GM21528 (cell line): ENCODE measurements at regions not wholly inside any gene's neighbourhood (a gene's known extent, or its start where the extent isn't known, plus 50 kb on each side); places are given as distances from the start of the nearest gene placed in this dataset.
"Not testable (repeated sequence)": the region's sequence is repeated elsewhere in the genome, so short reads cannot be mapped to it uniquely, and the experiment has no call there.

ENCODE experiments used
- ATAC-seq: cut with Tn5 transposase; IDR thresholded peaks from one replicate; pipeline ENCODE4 v1.9.1; 2021; ENCODE audit warnings: mild to moderate bottlenecking, moderate library complexity; ENCODE audit not compliant: unreplicated experiment, low FRiP score

DNA sequence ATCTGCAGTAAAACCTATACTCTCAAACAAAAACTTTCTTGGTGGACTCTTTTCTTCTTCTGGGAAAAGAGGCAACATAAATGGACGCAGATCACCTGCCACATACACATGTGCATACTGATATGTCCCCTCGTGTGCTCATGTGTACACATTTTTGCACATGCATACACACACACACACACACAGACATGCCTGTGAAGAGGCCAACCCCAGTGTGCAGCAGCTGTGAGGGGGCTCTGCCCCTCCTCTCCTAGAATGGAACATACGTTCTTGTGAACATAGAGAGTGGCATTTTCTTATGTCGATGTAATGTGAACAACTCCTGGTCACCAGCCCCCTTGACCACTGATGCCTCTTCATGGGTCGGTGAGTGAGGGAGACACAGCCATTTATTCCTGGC lies 188.9 kb upstream of the PLGLB2 start:
- not testable (repeated sequence) for ATAC-seq

DNA sequence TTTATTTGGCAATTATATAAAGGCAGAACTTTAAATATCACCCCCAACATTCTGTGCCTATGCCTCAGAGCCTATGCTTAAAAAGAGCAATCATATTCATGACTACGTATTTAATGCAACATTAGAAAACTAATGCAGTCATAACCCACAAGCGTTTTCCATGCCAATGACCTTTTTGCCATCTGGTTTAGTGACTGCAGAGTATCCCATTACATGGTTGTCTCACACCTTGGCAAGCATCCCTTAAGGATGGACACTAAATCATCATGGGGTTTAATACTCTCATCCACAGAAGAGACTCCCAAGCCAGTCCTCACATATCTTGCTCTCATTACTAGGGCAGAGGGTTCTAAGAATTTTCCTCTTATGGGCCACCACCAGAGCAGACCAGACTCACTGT lies 188.2 kb upstream of the PLGLB2 start:
- not testable (repeated sequence) for ATAC-seq

DNA sequence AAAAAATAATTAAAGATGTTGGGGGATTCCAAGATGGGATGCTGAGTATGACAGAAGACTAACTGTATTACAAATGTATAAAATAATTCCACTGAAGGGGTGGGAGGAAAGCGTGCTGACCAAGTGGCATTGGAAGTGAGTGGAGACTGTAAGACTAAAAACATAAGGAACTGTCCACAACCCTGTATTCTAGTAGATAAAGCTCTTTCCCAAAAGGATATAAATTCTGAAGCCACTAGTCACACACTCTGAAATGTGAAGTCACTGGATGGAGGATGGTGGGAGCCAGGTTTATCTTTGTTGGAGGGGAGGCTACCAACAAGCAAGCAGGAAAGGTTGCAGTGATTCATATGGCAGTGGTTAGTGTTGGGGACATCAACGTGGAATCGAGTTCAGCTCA lies 182.8 kb upstream of the PLGLB2 start:
- not testable (repeated sequence) for ATAC-seq

DNA sequence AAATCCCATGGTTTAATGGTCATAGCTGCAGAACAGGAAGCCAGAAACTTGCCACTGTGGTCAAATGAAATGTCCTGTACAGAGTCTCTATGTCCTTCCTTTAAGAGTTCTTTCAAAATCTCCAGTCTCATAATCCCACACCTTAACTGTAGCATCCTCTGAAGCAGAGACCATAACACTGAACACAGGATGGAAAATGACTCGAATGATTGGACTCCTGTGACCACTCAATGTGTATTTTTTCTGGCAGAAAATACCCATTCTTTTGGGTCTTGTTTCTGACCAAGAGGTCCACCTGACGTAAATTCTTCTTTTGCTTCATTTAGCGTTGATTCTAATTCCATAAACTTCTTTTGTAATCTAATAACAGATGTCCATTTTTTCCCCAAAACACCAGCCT lies 181.4 kb upstream of the PLGLB2 start:
- not testable (repeated sequence) for ATAC-seq

DNA sequence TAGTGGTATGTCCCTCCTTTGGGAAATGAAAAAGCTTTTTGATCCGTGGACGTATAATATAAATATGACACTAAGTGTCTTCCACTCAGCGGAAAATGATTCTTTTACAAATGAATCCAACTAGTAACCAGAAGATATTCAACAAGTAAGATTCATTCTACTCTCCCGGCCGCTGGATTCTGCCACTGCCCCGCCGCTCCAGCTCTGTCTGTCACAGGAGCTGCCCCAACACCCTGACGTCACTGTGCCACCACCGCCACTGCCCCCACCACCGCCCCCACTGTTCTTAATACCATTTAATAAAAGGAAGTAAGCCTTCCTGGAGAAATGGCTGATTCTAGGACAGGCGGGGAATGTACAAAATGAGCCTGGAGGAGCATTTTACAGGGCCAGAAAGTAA lies 180.8 kb upstream of the PLGLB2 start:
- not testable (repeated sequence) for ATAC-seq

DNA sequence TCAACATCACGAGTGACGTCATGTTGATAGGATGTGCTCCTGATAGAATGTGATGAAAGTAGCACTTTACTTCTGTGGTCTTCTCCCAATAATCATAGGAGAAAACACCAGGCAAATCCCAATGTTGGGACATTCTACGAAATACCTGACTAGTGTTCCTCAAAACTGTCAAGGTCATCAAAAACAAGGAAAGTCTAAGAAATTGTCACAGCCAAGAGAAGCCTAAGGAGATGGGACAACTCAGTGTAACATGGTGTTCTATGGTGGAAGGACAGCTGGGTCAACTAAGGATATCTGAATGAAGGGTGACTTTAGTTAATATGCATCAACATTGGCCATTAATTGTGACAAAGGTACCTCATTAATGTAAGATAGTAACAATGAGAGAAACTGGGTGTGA lies 180.0 kb upstream of the PLGLB2 start:
- ATAC-seq, result not testable (repeated sequence)

DNA sequence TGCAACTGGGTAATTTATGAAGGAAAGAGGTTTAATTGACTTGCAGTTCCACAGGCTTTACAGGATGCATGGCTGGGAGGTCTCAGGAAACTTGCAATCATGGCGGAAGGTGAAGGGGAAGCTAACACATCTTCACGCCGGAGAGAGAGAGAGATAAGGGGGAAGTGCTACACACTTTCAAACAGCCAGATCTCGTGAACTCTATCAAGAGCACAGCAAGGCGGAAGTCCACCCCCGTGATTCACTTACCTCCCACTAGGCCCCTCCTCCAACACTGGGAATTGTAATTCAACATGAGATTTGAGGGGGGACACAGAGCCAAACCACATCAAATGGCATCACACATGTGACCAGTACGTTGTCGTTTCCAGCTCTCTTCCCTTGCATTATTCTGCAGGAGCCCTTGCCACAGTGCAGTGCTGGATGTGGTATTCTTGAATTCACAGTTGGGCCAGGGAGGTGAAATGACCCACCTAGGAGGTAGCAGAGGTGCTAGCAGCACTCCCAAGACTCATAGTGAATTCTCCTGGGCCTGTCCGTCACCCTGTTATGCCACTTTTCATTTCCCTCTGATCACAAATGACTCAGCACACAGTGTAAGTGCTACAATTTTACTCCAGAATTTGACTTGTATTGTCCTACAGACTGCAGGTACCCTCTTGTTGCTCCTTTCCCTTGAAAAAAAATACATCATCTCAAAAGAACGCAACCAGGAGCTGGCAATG lies 179.2 kb upstream of the PLGLB2 start:
- not testable (repeated sequence) for ATAC-seq

DNA sequence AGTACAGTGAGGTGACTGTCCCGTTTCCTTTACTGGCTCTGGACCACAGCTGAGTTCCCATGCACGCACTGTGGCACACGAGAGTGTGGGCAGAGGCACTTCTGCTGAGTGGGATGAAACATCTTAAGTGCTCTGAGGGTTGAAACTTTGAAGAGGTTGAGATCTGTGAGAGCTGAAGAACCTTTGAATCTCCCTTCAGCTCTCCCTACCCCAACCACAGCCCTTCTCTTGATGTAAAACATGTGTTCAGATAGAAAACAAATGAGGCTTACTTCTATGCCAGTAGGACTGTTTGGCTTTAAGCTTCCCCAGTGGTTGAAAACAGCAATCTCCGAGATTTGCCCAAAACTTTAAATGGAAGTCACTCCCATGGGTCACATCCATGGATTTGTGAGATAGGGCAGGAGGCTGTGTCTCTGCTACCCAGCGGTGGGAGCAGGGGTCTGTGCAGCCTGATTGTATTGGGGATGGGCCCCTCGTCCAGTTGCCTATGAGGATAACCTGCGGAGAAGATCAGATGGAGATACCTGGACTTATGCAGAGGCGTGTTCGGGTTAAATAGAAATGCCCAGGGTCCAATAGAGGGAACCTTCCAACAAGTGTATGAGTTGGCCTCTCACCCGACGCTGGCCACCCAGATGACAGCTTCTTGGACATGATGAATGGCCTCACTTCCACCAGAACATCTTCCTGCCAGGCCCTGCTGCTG lies 178.0 kb upstream of the PLGLB2 start:
- ATAC-seq, result not testable (repeated sequence)

DNA sequence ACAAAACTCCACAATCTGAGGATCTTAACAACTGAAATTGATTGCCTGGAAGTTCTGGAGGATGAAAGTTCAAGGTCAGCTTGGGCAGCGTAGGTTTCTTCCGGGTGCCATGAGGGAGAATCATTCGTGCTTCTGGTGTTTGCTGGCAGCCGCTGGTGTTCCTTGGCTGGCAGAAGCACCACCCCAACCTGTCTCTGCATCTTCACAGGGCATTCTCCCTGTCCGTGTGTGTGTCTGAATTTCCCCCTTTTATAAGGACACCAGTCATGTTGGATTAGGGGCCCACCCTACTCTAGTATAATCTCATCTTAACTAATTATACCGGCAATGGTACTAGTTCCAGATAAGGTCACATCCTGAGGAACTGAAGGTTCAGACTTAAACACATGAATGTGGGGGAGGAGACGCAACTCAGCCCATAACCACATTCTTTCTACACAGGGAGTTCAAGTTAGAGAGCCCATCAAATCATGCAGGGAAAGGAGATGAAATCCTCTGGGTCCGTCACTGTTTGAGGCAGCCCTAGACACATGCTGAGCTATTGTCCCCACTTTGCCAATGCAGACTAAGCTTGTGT lies 175.9 kb upstream of the PLGLB2 start:
- ATAC-seq, result not testable (repeated sequence)

DNA sequence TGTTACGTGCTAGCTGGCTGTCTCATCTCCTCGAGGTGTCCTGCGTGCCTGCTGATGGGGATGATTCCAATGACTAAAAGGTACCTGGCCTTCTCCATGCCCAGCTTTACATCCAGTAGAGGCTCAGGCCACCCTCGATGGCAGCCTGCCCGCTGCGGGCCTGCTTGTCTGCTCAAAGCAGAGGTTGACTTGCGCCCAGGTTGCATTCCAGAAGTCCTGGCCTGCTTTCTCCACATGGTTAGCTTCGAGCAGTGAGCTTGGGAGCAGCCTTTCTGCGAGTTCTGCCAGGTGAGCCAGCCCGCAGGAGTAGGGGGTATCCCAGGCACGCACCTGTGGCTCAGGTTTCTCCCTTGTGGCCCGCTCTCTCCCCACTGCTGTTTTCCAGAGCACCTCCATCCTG lies 175.0 kb upstream of the PLGLB2 start:
- not testable (repeated sequence) for ATAC-seq

DNA sequence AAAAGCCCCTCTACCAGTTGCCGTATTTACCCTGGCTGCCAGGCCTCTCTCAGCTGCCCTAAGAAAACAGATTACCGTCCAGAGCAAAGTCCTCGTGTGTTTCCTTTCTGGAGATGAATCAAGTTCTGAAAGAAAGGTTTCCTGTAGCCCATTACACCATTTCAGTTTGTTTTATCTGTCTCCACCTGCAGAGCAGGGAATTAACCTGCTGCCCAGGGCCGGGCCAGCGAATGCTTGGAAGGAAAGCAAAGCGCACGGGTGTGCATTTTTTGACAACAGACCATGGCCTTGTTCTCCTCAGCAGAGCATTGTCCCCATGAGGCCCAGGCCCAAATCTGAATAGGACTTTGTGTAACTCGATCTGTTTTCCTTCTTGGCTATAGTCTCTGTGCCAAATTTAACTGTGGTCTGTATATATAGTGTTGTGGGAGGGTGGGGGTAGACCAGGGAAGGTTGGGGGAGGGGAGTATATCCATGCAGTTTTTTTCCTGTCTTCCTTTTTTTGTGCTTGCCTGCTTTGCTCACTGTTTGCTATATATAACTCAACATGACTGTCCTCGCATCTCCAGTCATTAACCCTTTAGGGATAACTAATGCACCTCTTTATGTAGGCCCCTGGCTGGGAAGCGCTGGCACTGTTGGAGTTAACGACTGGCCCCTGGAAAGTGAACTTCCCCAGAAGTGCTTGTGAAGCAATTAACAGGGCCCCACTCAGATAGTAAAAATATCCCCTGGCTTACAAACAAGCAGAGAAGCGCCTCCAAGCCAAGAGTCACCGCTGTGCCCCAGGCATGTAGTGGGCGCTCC lies 174.3 kb upstream of the PLGLB2 start:
- ATAC-seq, result not testable (repeated sequence)

DNA sequence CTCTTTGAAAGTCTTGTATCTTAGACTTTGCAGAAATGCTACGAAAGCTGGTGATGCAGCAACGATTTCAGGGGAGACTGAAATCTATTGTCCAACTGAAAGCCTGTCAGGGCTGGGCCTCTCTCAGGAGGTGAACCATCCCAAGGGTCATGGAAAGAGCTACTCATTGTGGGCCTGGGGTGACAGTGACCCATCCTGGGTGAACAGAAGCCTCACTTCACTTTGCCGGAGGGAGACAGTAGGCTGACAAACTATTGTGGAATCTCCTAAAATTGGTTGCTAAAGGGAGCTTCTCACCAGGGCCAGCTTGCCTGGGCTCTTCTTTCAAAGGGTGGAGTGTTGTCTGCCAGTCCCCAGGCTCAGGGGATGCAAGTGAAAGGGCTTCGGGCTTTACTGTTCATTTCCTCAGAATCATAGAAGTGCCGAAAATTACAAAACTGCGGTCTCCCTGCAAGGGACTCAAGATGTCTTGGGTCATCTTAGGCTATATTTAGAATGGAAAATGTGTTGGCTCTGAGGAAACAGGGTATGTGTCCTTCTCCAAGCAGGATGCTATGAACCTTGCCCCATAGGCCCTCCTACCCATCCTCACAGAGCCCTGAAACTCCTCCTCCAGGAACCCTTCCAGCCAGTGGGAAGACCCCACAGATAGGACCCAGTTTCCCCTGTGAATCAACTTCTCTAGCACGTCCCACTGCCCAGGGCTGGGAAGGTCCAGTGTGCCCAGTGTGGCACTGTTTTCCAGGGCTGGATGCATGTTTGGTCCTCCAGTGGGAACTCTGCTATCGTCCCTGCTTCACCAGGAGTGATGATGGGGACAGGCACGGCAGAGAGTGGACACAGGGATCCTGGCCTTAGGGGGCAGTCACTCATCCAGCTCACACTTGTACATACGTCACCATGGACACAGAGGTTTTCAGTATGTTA lies 173.4 kb upstream of the PLGLB2 start:
- ATAC-seq, result not testable (repeated sequence)

DNA sequence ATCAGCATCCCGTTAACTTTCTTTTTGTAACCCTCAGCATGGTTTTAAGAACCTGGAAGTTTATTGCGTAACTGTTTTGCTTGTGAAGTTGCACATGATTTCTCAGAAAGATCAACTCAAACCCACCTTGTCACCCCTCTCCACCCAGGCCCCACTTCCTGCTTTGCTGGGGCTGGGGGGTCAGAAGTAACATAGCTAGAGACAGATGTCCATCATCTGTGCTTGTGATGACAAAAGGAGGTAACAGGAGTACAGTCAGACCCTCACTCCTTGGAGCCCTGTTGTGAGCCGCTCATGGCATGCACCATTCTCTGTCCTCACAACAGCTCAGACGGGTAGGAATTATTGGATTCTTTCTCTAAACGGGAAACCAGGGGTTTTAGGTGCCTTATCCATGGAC lies 172.7 kb upstream of the PLGLB2 start:
- not testable (repeated sequence) for ATAC-seq

DNA sequence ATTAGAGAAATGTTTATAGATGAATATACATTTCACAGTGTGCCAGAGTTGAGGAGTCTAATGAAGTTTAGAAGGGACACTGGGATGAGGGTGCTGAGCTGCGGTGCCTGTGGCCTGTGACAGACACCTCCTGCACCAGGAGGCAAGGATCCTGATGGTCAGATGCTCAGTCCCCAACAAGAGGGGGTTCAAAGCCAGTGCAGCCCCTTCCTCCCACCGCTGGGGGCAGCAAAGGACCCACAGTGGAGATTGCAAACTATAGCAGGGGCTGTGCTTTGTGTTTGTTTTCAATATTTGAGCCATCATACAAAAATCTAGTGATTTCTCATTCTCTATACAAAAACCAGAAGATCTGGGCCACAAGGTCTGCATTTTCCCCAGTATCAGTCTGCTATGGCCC lies 170.5 kb upstream of the PLGLB2 start:
- not testable (repeated sequence) for ATAC-seq

DNA sequence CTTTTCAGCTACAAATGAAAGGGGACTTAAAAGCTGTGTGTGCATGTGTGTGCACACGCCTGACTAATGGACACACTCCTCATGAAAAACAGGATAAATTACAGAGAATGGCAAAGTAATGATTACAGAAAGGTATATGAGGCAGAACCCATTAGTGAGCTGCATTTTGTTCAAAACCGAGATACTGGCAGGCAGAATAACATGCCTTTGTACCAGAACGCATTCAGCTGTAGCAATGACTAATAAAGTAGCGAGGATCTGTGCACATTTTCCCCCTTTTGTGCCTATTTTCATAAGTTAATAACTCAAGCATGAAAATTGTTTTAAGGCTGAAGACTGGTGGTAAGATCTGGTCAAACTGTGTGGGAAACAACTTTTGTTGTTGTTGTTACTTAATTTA lies 165.7 kb upstream of the PLGLB2 start:
- ATAC-seq, result not testable (repeated sequence)

DNA sequence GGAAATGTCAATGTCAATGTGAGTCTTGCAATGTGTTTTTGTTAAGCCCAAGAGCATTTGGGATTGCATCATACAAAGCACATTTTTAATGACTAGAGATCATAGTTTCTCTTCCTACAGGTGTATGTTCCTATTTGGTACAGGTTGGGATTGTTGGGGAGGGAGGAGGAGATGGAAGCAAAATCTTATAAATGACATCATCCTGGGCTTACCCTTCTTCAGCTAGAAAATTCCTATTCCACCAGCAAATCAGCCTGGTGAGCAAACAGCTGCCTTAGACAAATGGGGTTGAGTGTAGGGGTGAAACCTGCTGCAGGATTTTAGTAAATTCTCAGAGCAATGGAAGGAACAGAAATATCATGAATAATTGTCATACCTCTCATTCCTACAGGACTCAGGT lies 165.3 kb upstream of the PLGLB2 start:
- not testable (repeated sequence) for ATAC-seq

DNA sequence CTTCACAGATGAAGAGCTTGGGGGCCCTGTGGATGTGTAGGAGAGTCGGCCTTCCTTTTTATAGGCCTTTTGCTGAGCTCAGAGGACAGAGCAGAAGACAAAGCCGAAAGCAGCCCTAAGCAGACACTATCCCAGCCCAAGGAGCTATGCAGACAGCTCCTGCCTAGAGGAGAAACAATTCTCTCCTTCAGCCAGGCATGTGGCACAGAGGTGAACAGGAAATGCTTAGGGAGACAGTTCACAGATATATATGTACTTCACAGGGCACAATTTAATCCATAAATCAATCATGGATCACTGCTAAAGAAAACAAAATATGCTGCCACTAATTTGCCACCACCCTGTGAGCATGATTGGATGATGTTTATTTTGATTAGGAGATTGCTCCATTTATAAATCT lies 164.5 kb upstream of the PLGLB2 start:
- ATAC-seq, result not testable (repeated sequence)

DNA sequence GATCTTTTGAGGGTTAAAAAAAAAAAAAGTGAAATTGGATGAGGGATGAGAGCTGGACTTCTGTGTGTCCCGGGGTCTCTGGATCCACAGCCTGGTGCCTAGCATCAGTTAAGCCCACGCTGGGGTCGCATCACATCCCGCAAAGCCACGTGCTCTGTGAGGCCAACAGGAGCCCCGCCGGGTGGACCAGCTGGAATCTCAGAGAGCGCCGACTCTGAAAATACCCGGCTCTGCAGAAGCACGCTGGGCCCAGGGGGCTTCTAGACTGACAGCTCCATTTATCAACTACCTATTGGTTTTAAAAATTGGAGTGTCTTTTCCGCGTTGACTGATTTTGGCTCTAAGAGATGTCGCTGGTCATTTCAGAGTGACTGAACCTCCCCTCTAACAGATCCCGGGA lies 164.1 kb upstream of the PLGLB2 start:
- ATAC-seq, result not testable (repeated sequence)

DNA sequence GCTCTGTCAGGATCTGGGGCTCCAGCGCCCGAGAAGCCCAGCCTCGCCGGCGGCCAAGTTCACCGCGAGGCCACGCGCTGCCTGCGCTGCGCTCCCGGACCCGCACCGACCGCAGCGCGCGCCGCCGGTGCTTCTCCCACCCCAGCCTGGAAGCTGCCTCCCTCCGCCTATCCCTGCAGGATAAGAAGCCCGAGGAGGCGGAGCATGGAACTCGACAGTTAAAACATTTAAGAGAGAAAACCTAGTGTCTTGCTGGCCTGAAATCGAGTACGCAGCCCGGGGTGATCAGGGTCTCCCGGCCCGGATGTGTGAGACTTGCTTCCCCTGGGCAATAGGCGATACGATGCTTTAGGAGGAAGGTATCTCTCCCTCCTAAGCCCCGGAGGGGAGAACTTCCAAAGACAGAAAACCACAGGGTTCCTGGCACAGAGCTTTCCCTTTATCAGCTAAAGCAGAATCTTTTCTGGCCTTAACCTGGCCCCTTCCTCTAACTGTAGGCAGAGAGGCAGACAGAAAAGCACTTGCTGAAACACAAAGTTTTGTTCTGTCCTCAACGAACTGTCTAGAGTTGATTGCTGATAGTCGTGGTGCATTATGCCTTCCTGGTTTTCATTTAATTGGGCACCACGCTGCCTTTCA lies 163.5 kb upstream of the PLGLB2 start:
- ATAC-seq, result not testable (repeated sequence)
